Transverse colon (tissue), 4 donors: ENCODE measurements at regions not wholly inside any gene's neighbourhood (a gene's known extent, or its start where the extent isn't known, plus 50 kb on each side); places are given as distances from the start of the nearest gene placed in this dataset.

Experiments used
- CTCF ChIP-seq, 5 experiments: fragments of 200-600 bp in 3 of 5; fragments of 450-650 bp in 2 of 5; sonication (generic) in 3 of 5; IDR thresholded peaks; 1 replicate in 2 of 5; 2 replicates in 3 of 5; pipeline ENCODE4 v1.5.1; 2016 to 2017; ENCODE audit warnings: antibody characterized with exemption in 5 of 5, inconsistent platforms in 3 of 5, mild to moderate bottlenecking in 2 of 5, moderate library complexity in 1 of 5
- EP300 ChIP-seq: sonication (generic); formaldehyde crosslinking; IDR thresholded peaks from one replicate; pipeline ENCODE4 v1.6.1; 2017; ENCODE audit warnings: antibody characterized with exemption, low read depth
- POLR2A ChIP-seq: fragments of 450-650 bp; IDR thresholded peaks from one replicate; pipeline ENCODE4 v1.6.1; 2016; ENCODE audit warnings: antibody characterized with exemption, mild to moderate bottlenecking, moderate library complexity
- POLR2AphosphoS5 ChIP-seq, 3 donors: sonication (generic); formaldehyde crosslinking; IDR thresholded peaks; one replicate each; pipeline ENCODE4 v1.6.1; 2016; ENCODE audit warnings: antibody characterized with exemption in 3 of 3

GRCh38 chr4:126174627-126175026 lies 859.9 kb downstream of the FAT4 start:
- TF ChIP-seq CTCF (IDR thresholded peaks at IDR 0.05) (no peak), EP300 (no peak), POLR2A (no peak), POLR2AphosphoS5 (IDR thresholded peaks at IDR 0.05) (no peak)
